ENCODE measurements at regions not wholly inside any gene's neighbourhood (a gene's known extent, or its start where the extent isn't known, plus 50 kb on each side); places are given as distances from the start of the nearest gene placed in this dataset.

- DNase-seq = no peak
Measured at GRCh38 chr1:201774983-201775344, 54.0 kb upstream of the IPO9 start.

DNA sequence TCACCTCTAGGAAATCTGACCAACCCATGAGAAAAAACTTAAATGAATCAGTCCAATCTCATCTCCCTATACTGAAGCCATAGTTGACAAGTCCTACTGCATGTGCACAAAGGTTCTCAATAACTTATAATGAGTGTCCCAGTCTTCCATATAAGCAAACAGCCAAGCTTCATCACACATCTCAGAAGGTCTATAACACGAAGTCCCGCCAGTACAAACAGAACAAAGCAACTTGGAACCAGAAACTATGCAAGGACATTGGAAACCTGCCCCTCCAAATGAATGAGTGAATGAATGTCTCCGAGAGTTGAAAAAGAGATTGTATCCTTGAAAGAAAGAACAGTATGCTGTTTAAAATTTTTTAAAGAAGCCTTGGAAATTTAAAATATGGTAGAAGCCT lies 53.6 kb upstream of the IPO9 start:
- no peak for DNase-seq

DNA sequence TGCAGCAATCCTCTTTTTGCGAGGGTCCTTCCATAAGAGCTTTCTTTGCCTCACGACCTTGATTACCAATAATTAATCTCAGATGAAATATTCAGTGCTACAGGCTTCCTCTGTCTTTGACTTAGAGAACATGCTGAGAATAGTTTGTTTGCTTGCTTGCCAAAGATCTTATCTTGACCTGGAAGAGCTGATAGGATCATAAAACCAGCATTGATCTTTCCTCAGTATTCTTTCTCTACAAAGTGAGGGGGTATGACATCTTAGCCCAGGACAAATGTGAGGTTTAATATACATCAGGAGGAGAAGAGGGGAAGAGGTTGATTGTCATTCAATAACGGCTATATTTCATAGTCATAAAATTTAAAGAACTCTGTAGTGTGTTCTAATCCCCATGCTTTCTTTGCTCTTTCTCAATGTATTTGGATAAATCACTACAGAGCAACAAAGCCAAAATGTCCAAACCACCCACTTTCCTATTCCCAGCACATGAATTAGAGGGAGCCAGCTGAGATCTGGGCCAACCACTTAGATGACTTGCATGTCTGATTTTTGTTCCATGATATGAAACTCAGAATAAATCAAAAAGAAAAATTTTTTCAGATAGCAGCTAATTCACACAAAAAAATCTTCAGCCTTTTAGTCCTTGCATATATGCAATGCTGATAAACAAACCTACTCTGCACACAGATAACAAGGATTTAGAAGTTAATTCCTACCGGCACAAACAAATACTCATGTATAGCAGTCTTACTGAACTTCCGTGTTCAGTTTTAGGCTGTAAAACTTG lies 50.5 kb upstream of the IPO9 start:
- no peak for DNase-seq

Data from activated T-cell treated with anti-CD3 and anti-CD28 coated beads, Interleukin-2, amount 50 U/mL, for 1 hour (primary cell).